T-cell (primary cell): ENCODE measurements at regions not wholly inside any gene's neighbourhood (a gene's known extent, or its start where the extent isn't known, plus 50 kb on each side); places are given as distances from the start of the nearest gene placed in this dataset.

Experiments
- ATAC-seq, 4 experiments: fragments of 200-7000 bp in 3 of 4; fragments of 150-1000 bp in 1 of 4; cut with Tn5 transposase; replicated peaks in 1 of 4; 1 replicate in 3 of 4; 2 replicates in 1 of 4; pipeline ENCODE4 v1.10.0; 2021; ENCODE audit warnings: moderate library complexity in 3 of 4, mild to moderate bottlenecking in 2 of 4, moderate number of reproducible peaks in 1 of 4
- CTCF ChIA-PET, 2 donors: fragments of 300-600 bp; sonication (Branson Sonifier 250); formaldehyde crosslinking; loops; one replicate each; lab custom pipeline; 2022; ENCODE audit warnings: antibody characterized with exemption in 2 of 2; lab: Charles Lee
- POLR2A ChIA-PET, 2 donors: fragments of 300-600 bp; sonication (Branson Sonifier 250); formaldehyde crosslinking; loops; one replicate each; lab custom pipeline; 2022; ENCODE audit warnings: antibody characterized with exemption in 2 of 2; lab: Charles Lee
- DNase-seq, 35 experiments: peaks; one replicate each; pipeline versions ENCODE4 v3.0.0 to v3.0.0-alpha.2; 2013 to 2023
- H3K27ac ChIP-seq: one replicate; pipeline ENCODE4 v1.5.1; 2013; ENCODE audit warnings: low read length
- H3K27me3 ChIP-seq, 2 experiments: replicated peaks in 1 of 2; 1 replicate in 1 of 2; 2 replicates in 1 of 2; pipeline versions ENCODE4 v1.6.1 to v1.7.0; 2013; ENCODE audit warnings: low read length in 1 of 2, mixed read lengths in 1 of 2; ENCODE audit not compliant: control insufficient read depth in 2 of 2, insufficient read depth in 2 of 2; ENCODE audit errors: extremely low read depth in 1 of 2
- H3K36me3 ChIP-seq, 2 donors: 1 replicate in 1 of 2; 2 replicates in 1 of 2; pipeline versions ENCODE4 v1.6.1 to v1.7.0; 2013; ENCODE audit warnings: low read length in 1 of 2; ENCODE audit not compliant: control insufficient read depth in 2 of 2, insufficient read depth in 1 of 2; ENCODE audit errors: extremely low read depth in 1 of 2
- H3K4me1 ChIP-seq, 2 experiments: 1 replicate in 1 of 2; 2 replicates in 1 of 2; pipeline versions ENCODE4 v1.6.1 to v1.7.0; 2013; ENCODE audit warnings: low read length in 2 of 2, mixed read lengths in 1 of 2; ENCODE audit not compliant: insufficient read depth in 2 of 2, control insufficient read depth in 1 of 2; ENCODE audit errors: extremely low read depth in 1 of 2
- H3K4me3 ChIP-seq, 2 donors: 1 replicate in 1 of 2; 2 replicates in 1 of 2; pipeline versions ENCODE4 v1.5.1 to v1.7.0; 2013; ENCODE audit warnings: mild to moderate bottlenecking in 2 of 2, low read length in 1 of 2, moderate library complexity in 1 of 2; ENCODE audit not compliant: control insufficient read depth in 1 of 2; ENCODE audit errors: extremely low read depth in 1 of 2
- H3K9me3 ChIP-seq: 2 replicates; pipeline ENCODE4 v1.7.0; 2013
- H3K27ac Mint-ChIP-seq, 2 donors: one replicate each; pipeline ENCODE4 v1.8.0; 2020 to 2021; ENCODE audit warnings: mild to moderate bottlenecking in 2 of 2, mixed read lengths in 2 of 2
- H3K27me3 Mint-ChIP-seq, 2 donors: one replicate each; pipeline ENCODE4 v1.8.0; 2021 to 2022; ENCODE audit warnings: mixed read lengths in 2 of 2
- H3K36me3 Mint-ChIP-seq: one replicate; pipeline ENCODE4 v1.8.0; 2021; ENCODE audit warnings: mixed read lengths
- H3K4me1 Mint-ChIP-seq, 3 donors: one replicate each; pipeline ENCODE4 v1.8.0; 2020 to 2022; ENCODE audit warnings: mixed read lengths in 3 of 3, mild to moderate bottlenecking in 1 of 3
- H3K4me3 Mint-ChIP-seq, 3 donors: one replicate each; pipeline ENCODE4 v1.8.0; 2020 to 2022; ENCODE audit warnings: mild to moderate bottlenecking in 3 of 3, mixed read lengths in 3 of 3, moderate library complexity in 3 of 3
- H3K9me3 Mint-ChIP-seq, 3 donors: one replicate each; pipeline ENCODE4 v1.8.0; 2020 to 2022; ENCODE audit warnings: mixed read lengths in 3 of 3
- WGBS: methylation state at CpG from one replicate; pipeline ENCODE4 v1.1.5; 2013; ENCODE audit warnings: missing lambda C conversion rate; ENCODE audit not compliant: insufficient coverage; 5-methylcytosine and 5-hydroxymethylcytosine counted together

DNA sequence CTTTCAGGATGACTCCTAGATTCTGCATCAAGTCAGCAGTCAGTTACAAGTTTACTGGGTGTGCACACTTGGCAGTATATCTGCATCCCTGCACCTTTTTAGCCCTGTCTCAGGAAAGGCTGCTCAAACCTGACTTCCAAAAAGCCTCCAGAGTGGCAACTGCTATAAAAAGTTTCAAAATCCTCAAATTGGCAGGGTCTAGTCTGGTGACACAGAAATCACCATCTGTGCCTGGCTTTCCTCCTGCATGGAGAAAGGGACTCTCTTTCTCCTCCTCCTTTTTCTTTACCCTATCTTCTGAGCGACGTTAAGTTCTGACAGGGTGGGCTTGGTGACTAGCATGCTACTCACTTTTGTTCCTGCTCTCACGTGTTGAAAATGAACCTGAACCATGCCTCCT, 679.5 kb downstream of the C12orf50 start:
- no peaks in the 10 kb centered on the region for H3K9me3 ChIP-seq
- Mint-ChIP-seq H3K36me3 (no peaks in the 10 kb centered on the region), H3K9me3 (peaks cover 5 to 6% (median 6%) of the 10 kb centered on the region in 3 donors), H3K4me3 (no peak overlapping the region), H3K4me1 (no peaks in the 10 kb centered on the region), H3K27ac (no peak overlapping the region), H3K27me3 (no peaks in the 10 kb centered on the region)
- H3K4me1 ChIP-seq = no peaks in the 10 kb centered on the region
- ChIA-PET POLR2A (no interaction called here), CTCF (no interaction called here)
- no peaks in the 10 kb centered on the region for H3K27me3 ChIP-seq
- no peak overlapping the region for H3K4me3 ChIP-seq
- no peaks in the 10 kb centered on the region for H3K36me3 ChIP-seq
- ATAC-seq (no peak), DNase-seq (no peak)
- no peak overlapping the region for H3K27ac ChIP-seq
- no CpG with 5 or more reads among the region's 3 CpGs for WGBS

- ChIA-PET POLR2A (no interaction called here), CTCF (no interaction called here)
- Mint-ChIP-seq H3K4me1 (no peaks in the 10 kb centered on the region), H3K4me3 (no peak overlapping the region), H3K27me3 (no peaks in the 10 kb centered on the region), H3K27ac (no peak overlapping the region), H3K9me3 (peaks cover 5 to 9% (median 6%) of the 10 kb centered on the region in 3 donors), H3K36me3 (no peaks in the 10 kb centered on the region)
- no peaks in the 10 kb centered on the region for H3K27me3 ChIP-seq
- H3K9me3 ChIP-seq = no peaks in the 10 kb centered on the region
- H3K36me3 ChIP-seq = no peaks in the 10 kb centered on the region
- DNase-seq = no peak
- ATAC-seq = no peak
- no peaks in the 10 kb centered on the region for H3K4me1 ChIP-seq
- WGBS = no CpG with 5 or more reads among the region's 3 CpGs
- no peak overlapping the region for H3K4me3 ChIP-seq
- H3K27ac ChIP-seq = no peak overlapping the region
These were observed 681.1 kb downstream of the C12orf50 start for GRCh38 chr12:87348071-87348470.

DNA sequence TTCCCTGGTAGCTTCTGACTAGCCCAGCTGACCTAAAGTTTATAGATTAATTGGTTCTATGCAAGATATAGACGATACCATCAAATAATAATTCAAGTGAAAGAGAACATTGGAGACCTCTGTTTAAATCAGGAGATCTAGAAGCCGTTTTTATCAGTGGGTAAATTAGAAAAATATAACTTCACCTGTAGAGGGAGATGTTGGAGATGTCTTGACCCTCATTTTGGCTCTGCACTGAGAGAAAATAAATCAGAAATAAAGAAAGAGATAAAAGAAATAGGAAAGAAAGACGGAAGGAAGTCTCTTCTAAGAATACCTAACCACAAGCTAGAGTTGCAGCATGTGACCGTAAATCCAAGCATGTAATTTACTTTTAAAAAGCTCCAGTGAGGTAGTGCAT, 684.5 kb downstream of the C12orf50 start:
- no peak overlapping the region for H3K4me3 Mint-ChIP-seq
- no peaks in the 10 kb centered on the region for H3K27me3 ChIP-seq
- H3K4me3 ChIP-seq = no peak overlapping the region
- CTCF ChIA-PET = no interaction called here
- H3K4me1 Mint-ChIP-seq = no peaks in the 10 kb centered on the region
- H3K27ac Mint-ChIP-seq = no peak overlapping the region
- no peak for DNase-seq
- no CpG with 5 or more reads among the region's 4 CpGs for WGBS
- no peaks in the 10 kb centered on the region for H3K27me3 Mint-ChIP-seq
- POLR2A ChIA-PET = no interaction called here
- H3K9me3 Mint-ChIP-seq = peaks cover 0 to 9% (median 4%) of the 10 kb centered on the region in 3 donors
- H3K36me3 Mint-ChIP-seq = no peaks in the 10 kb centered on the region
- no peaks in the 10 kb centered on the region for H3K4me1 ChIP-seq
- no peaks in the 10 kb centered on the region for H3K36me3 ChIP-seq
- H3K9me3 ChIP-seq = no peaks in the 10 kb centered on the region
- no peak for ATAC-seq
- no peak overlapping the region for H3K27ac ChIP-seq

- H3K27me3 ChIP-seq = no peaks in the 10 kb centered on the region
- no peaks in the 10 kb centered on the region for H3K4me1 Mint-ChIP-seq
- DNase-seq = no peak
- H3K4me3 ChIP-seq = no peak overlapping the region
- no peaks in the 10 kb centered on the region for H3K9me3 ChIP-seq
- H3K27me3 Mint-ChIP-seq = no peaks in the 10 kb centered on the region
- no CpG with 5 or more reads among the region's 2 CpGs for WGBS
- H3K27ac ChIP-seq = no peak overlapping the region
- no peaks in the 10 kb centered on the region for H3K4me1 ChIP-seq
- H3K36me3 Mint-ChIP-seq = no peaks in the 10 kb centered on the region
- ChIA-PET CTCF (no interaction called here), POLR2A (no interaction called here)
- no peaks in the 10 kb centered on the region for H3K36me3 ChIP-seq
- no peak for ATAC-seq
- H3K9me3 Mint-ChIP-seq = peaks cover 0 to 3% (median 3%) of the 10 kb centered on the region in 3 donors
- H3K27ac Mint-ChIP-seq = no peak overlapping the region
- no peak overlapping the region for H3K4me3 Mint-ChIP-seq
These were observed 690.5 kb downstream of the C12orf50 start for GRCh38 chr12:87338681-87339080.

GRCh38 chr12:87336814-87337336, 692.3 kb downstream of the C12orf50 start:
- ChIA-PET CTCF (no interaction called here), POLR2A (no interaction called here)
- H3K4me1 ChIP-seq = no peaks in the 10 kb centered on the region
- H3K27me3 ChIP-seq = no peaks in the 10 kb centered on the region
- no peaks in the 10 kb centered on the region for H3K36me3 ChIP-seq
- H3K36me3 Mint-ChIP-seq = no peaks in the 10 kb centered on the region
- H3K4me1 Mint-ChIP-seq = no peaks in the 10 kb centered on the region
- H3K27me3 Mint-ChIP-seq = no peaks in the 10 kb centered on the region
- H3K4me3 ChIP-seq = no peak overlapping the region
- no peak overlapping the region for H3K27ac ChIP-seq
- H3K27ac Mint-ChIP-seq = no peak overlapping the region
- WGBS = no CpG with 5 or more reads among the region's 2 CpGs
- H3K9me3 Mint-ChIP-seq = peaks cover 4 to 8% (median 6%) of the 10 kb centered on the region in 3 donors
- no peaks in the 10 kb centered on the region for H3K9me3 ChIP-seq
- no peak for ATAC-seq
- no peak overlapping the region for H3K4me3 Mint-ChIP-seq
- no peak for DNase-seq

DNA sequence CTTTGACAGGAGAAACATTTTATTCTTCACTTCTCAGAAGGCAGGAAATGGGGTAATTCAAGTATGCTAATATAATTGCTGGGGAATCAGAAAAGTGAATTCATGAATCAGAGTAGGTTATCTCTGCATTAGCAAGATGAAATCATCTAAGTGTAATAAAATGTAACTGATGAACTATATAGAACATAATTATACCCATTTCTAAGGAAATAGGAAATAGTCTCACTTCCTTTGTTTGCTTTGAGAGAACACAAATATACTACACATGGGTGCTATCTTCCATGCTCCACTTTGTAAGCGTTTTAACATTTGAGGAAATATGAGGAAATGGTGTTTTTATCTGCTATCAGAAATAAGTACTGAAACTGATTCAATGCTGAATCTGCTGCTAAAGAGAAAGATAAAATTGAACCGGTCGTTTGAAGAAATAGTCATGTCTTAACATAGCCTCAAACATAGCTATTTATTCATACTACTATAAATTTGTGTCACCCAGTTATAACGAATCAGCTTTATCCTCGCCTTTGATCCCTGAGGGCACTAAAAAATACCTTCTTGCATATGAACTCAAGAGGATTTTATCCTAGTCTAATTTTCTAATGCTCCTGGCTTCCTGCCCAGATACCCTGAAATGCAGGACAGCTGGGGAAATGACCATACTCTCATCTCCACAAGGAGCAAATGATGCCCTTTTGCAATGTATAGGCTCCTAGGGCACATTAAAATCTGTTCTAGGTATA, 696.0 kb downstream of the C12orf50 start:
- POLR2A ChIA-PET = no interaction called here
- H3K27me3 Mint-ChIP-seq = no peaks in the 10 kb centered on the region
- H3K4me3 ChIP-seq = no peak overlapping the region
- H3K36me3 ChIP-seq = no peaks in the 10 kb centered on the region
- H3K4me1 Mint-ChIP-seq = no peaks in the 10 kb centered on the region
- H3K4me3 Mint-ChIP-seq = no peak overlapping the region
- ATAC-seq (no peak), DNase-seq (no peak)
- WGBS = 94% methylated on average over 2 of the region's 5 CpGs
- H3K27ac Mint-ChIP-seq = no peak overlapping the region
- peaks cover 6 to 8% (median 7%) of the 10 kb centered on the region in 3 donors for H3K9me3 Mint-ChIP-seq
- no peaks in the 10 kb centered on the region for H3K36me3 Mint-ChIP-seq
- CTCF ChIA-PET = no interaction called here
- H3K4me1 ChIP-seq = no peaks in the 10 kb centered on the region
- H3K27me3 ChIP-seq = no peaks in the 10 kb centered on the region
- H3K9me3 ChIP-seq = no peaks in the 10 kb centered on the region
- H3K27ac ChIP-seq = no peak overlapping the region
